Activated naive CD4-positive, alpha-beta T cell treated with anti-CD3 and anti-CD28 coated beads for 36 hours (primary cell): ENCODE measurements at regions not wholly inside any gene's neighbourhood (a gene's known extent, or its start where the extent isn't known, plus 50 kb on each side); places are given as distances from the start of the nearest gene placed in this dataset.

Source experiments
- CTCF ChIA-PET: fragments of 350-600 bp; sonication (Branson Sonifier 250); formaldehyde crosslinking; loops from one replicate; lab custom pipeline; 2021; ENCODE audit warnings: antibody characterized with exemption; lab: Charles Lee
- DNase-seq: peaks from one replicate; pipeline ENCODE4 v3.0.0-alpha.2; 2020
- H3K27ac Mint-ChIP-seq: one replicate; pipeline ENCODE4 v1.8.0; 2021; ENCODE audit warnings: mild to moderate bottlenecking, mixed read lengths
- H3K27me3 Mint-ChIP-seq: one replicate; pipeline ENCODE4 v1.8.0; 2021; ENCODE audit warnings: low read depth, mixed read lengths
- H3K36me3 Mint-ChIP-seq: one replicate; pipeline ENCODE4 v1.8.0; 2021; ENCODE audit warnings: low read depth, mixed read lengths
- H3K4me1 Mint-ChIP-seq: one replicate; pipeline ENCODE4 v1.8.0; 2021; ENCODE audit warnings: low read depth, mixed read lengths
- H3K4me3 Mint-ChIP-seq: one replicate; pipeline ENCODE4 v1.8.0; 2021; ENCODE audit warnings: mild to moderate bottlenecking, moderate library complexity, mixed read lengths
- H3K9me3 Mint-ChIP-seq: one replicate; pipeline ENCODE4 v1.8.0; 2021; ENCODE audit warnings: mixed read lengths
- intact Hi-C: fragments of 100-400 bp; cut with micrococcal nuclease; formaldehyde crosslinking; loops from one replicate; pipeline ENCODE4 v1.15.1; 2023

DNA sequence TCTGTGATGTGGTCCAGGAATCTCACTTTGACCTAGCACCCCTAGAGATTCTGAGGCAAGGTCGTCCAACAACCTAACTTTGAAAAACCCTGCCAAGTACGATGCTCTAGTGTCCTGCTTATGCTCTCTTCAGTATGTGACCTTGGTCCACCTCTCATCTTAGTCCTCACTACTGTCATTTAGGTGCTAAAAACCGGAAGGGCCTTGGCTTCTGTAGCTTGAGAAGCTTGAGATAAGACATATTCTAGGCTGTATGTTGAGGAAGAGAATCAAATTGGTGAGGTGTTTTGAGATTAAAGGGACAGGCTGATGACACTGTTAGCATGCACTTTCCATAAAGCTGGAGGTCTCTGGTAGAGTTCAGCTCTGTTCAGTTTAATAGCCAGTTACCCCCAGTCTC, 57.0 kb upstream of the MTPN start:
- peak overlapping the region; percentile 50 for H3K27ac Mint-ChIP-seq
- DNase-seq, result no peak
- H3K4me1 Mint-ChIP-seq, result peaks cover 48% of the 10 kb centered on the region
- no peaks in the 10 kb centered on the region for H3K36me3 Mint-ChIP-seq
- no peaks in the 10 kb centered on the region for H3K9me3 Mint-ChIP-seq
- no peak overlapping the region for H3K4me3 Mint-ChIP-seq
- peaks cover 7% of the 10 kb centered on the region for H3K27me3 Mint-ChIP-seq
- CTCF ChIA-PET, result interaction anchor here (0.8 to 2.4 kb wide), 4 partner anchors 17 to 82 kb away, joined by 3 to 8 read pairs (median 4); no protein-coding TSS in a partner anchor
- intact Hi-C loops, result loop anchor here (5.0 kb wide), 1 partner anchor 887 kb away; the partner anchor contains the start of gene TMEM140

DNA sequence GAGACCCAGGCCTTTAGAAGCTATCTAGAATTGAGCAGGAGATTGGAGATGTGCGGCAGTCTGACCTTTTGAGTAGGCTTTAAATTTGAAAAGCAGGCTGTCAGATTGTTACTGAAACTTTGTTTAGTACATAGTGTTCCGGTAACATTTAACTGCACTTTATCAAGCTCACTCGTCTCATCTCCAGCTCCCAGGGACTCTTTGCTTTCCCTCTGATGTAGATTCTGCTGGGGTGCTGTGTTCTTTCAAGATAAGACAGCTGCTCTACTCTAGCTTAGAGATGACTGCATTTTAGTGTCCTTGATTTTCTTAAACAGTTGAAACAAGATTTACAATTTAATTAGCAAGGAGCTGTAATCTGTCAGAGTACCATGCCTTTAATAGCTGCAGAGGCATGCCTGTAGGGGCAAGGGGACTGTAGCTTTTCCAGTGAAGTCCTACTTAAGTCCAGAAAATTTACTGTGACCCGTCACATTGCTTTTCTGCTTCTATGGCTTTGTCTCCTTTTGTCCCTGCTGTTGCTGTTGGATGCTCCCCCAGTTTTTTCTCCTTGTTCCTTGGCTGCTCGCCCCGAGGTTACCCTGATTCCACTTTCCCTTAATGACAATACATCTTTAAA, 56.4 kb upstream of the MTPN start:
- Mint-ChIP-seq H3K4me1 (peaks cover 48% of the 10 kb centered on the region), H3K36me3 (no peaks in the 10 kb centered on the region), H3K9me3 (no peaks in the 10 kb centered on the region), H3K27ac (peak overlapping the region; percentile 50), H3K4me3 (no peak overlapping the region), H3K27me3 (peaks cover 8% of the 10 kb centered on the region)
- intact Hi-C loops, result loop anchor here (5.0 kb wide), 1 partner anchor 886 kb away; the partner anchor contains the start of gene TMEM140
- DNase-seq, result peak; percentile 25
- CTCF ChIA-PET, result interaction anchor here (1.0 to 2.4 kb wide), 3 partner anchors 16 to 83 kb away, joined by 3 to 8 read pairs (median 3); no protein-coding TSS in a partner anchor

DNA sequence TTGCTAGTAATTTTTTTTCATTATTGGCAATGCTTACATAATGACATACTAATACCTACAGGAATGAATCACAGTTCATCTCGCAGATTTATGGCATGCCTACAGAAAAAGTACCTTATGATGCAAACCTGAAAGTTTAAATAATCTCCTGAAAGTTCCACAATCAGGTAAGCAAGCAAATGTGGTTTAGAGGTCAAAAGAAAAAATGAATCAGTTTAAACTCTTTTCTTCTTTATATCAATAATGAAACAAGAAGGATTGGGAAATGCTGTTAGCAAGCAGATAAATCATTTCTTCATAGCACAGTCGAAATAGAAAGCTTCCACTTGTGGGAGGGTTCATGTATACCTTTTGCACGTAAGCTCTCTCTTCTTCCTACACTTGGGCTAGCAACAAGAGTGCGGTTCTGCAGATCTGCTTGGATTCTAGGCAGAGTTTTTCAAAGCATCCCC, 53.7 kb upstream of the MTPN start:
- peak overlapping the region; percentile 80 for H3K27ac Mint-ChIP-seq
- intact Hi-C loops, result loop anchor here (1.0 to 5.0 kb wide), 8 partner anchors 14 to 884 kb away; partner anchors contain the start of genes CNOT4, TMEM140 and WDR91
- peak; percentile 38 for DNase-seq
- peaks cover 2% of the 10 kb centered on the region for H3K36me3 Mint-ChIP-seq
- H3K9me3 Mint-ChIP-seq, result no peaks in the 10 kb centered on the region
- CTCF ChIA-PET, result interaction anchor here (1.3 to 1.4 kb wide), 2 partner anchors 9 to 15 kb away, joined by 3 read pairs; no protein-coding TSS in a partner anchor
- no peak overlapping the region for H3K4me3 Mint-ChIP-seq
- peaks cover 13% of the 10 kb centered on the region for H3K27me3 Mint-ChIP-seq
- H3K4me1 Mint-ChIP-seq, result peaks cover 59% of the 10 kb centered on the region

DNA sequence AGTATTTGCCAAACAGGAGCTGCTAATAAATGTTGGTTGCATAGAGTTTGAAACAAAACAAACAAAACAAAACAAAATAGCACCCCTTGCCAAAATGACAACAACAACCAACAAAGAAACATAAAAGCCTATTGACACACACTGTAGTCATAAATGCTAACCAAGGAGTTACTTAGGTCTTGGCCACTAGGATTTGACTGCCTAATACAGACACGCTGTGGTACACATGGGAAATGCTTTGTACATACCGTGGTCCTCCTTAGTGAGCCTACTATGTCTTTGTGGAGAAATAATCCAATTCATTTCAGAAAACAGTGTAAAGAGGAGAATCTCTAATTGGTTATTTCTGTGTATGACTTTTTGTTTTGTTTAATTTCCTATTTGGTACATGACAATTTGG, 53.2 kb upstream of the MTPN start:
- DNase-seq, result no peak
- Mint-ChIP-seq H3K4me1 (peaks cover 61% of the 10 kb centered on the region), H3K27me3 (peaks cover 13% of the 10 kb centered on the region), H3K27ac (no peak overlapping the region), H3K4me3 (no peak overlapping the region), H3K36me3 (peaks cover 2% of the 10 kb centered on the region), H3K9me3 (no peaks in the 10 kb centered on the region)
- CTCF ChIA-PET, result interaction anchor here (1.4 kb wide), 1 partner anchor 15 kb away, joined by 3 read pairs; no protein-coding TSS in a partner anchor
- intact Hi-C loops, result loop anchor here (2.0 to 5.0 kb wide), 2 partner anchors 820 to 883 kb away; partner anchors contain the start of genes TMEM140 and WDR91

DNA sequence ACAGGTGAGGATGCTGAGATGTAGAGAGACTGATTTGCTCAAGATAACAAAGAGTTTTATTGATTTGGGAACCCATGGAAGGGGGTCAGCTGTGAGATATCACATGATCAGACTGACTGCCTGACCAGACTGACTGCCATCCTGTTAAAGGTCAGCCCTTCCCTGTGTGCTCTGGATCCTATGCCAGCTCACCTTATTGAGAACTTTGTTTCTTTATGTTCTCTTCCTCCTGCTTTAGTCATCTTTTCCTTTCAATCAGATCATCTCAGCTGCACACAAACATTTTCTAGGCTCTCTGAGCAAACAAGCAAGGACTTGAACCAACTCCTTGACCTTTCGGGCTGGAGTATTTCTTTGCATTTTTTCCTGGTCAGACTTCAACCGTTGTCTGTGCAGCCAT, 50.0 kb upstream of the MTPN start:
- H3K36me3 Mint-ChIP-seq, result peaks cover 2% of the 10 kb centered on the region
- H3K9me3 Mint-ChIP-seq, result no peaks in the 10 kb centered on the region
- intact Hi-C loops, result no loop called here
- H3K4me1 Mint-ChIP-seq, result peaks cover 42% of the 10 kb centered on the region
- peaks cover 8% of the 10 kb centered on the region for H3K27me3 Mint-ChIP-seq
- no peak for DNase-seq
- CTCF ChIA-PET, result no interaction called here
- peak overlapping the region; percentile 11 for H3K27ac Mint-ChIP-seq
- no peak overlapping the region for H3K4me3 Mint-ChIP-seq
